GM19043 (cell line): ENCODE measurements at regions not wholly inside any gene's neighbourhood (a gene's known extent, or its start where the extent isn't known, plus 50 kb on each side); places are given as distances from the start of the nearest gene placed in this dataset.
"Not testable (repeated sequence)": the region's sequence is repeated elsewhere in the genome, so short reads cannot be mapped to it uniquely, and the experiment has no call there.

Experiments
- ATAC-seq: cut with Tn5 transposase; IDR thresholded peaks from one replicate; pipeline ENCODE4 v1.9.1; 2021; ENCODE audit warnings: low read depth; ENCODE audit not compliant: unreplicated experiment

- ATAC-seq: not testable (repeated sequence)
Observed at GRCh38 chr2:90028381-90029079, 1337.1 kb downstream of the RPIA start.

- ATAC-seq: not testable (repeated sequence)
Observed at GRCh38 chr2:90029080-90029428, 1337.6 kb downstream of the RPIA start.

- ATAC-seq: not testable (repeated sequence)
Observed at GRCh38 chr2:90032269-90032668, 1340.8 kb downstream of the RPIA start.

GRCh38 chr2:90036335-90036734 lies 1344.9 kb downstream of the RPIA start:
- ATAC-seq: not testable (repeated sequence)

- ATAC-seq: not testable (repeated sequence)
Observed at GRCh38 chr2:90039093-90039492, 1347.6 kb downstream of the RPIA start.

- ATAC-seq: not testable (repeated sequence)
Observed at GRCh38 chr2:90047776-90048175, 1356.3 kb downstream of the RPIA start.

- not testable (repeated sequence) for ATAC-seq
Observed at GRCh38 chr2:90052113-90052631, 1360.7 kb downstream of the RPIA start.

GRCh38 chr2:90069290-90069894 lies 1377.9 kb downstream of the RPIA start:
- no peak for ATAC-seq

- no peak for ATAC-seq
Observed at GRCh38 chr2:90076311-90076710, 1384.8 kb downstream of the RPIA start.

GRCh38 chr2:90077948-90078347 lies 1386.5 kb downstream of the RPIA start:
- ATAC-seq: no peak

- no peak for ATAC-seq
Observed at GRCh38 chr2:90079374-90079773, 1387.9 kb downstream of the RPIA start.

- not testable (repeated sequence) for ATAC-seq
Observed at GRCh38 chr2:90087792-90088191, 1396.3 kb downstream of the RPIA start.

- peak; percentile 49 for ATAC-seq
Observed at GRCh38 chr2:90093571-90094270, 1402.2 kb downstream of the RPIA start.

GRCh38 chr2:90097617-90098016 lies 1406.1 kb downstream of the RPIA start:
- ATAC-seq: not testable (repeated sequence)

- ATAC-seq: not testable (repeated sequence)
Observed at GRCh38 chr2:90105142-90105541, 1413.7 kb downstream of the RPIA start.

- ATAC-seq: not testable (repeated sequence)
Observed at GRCh38 chr2:90123409-90123808, 1431.9 kb downstream of the RPIA start.

GRCh38 chr2:90139046-90139445 lies 1447.6 kb downstream of the RPIA start:
- ATAC-seq: not testable (repeated sequence)

GRCh38 chr2:90141558-90141957 lies 1450.1 kb downstream of the RPIA start:
- ATAC-seq: not testable (repeated sequence)

GRCh38 chr2:90151805-90152204 lies 1460.3 kb downstream of the RPIA start:
- ATAC-seq: not testable (repeated sequence)

GRCh38 chr2:90170978-90171377 lies 1479.5 kb downstream of the RPIA start:
- ATAC-seq: not testable (repeated sequence)

- ATAC-seq: not testable (repeated sequence)
Observed at GRCh38 chr2:90173081-90173480, 1481.6 kb downstream of the RPIA start.
